22Rv1 (cell line): ENCODE measurements at regions not wholly inside any gene's neighbourhood (a gene's known extent, or its start where the extent isn't known, plus 50 kb on each side); places are given as distances from the start of the nearest gene placed in this dataset.

ENCODE experiments used
- H3K27ac ChIP-seq: fragments of 450-650 bp; 2 replicates; pipeline ENCODE4 v1.5.1; 2017
- ZFX ChIP-seq: fragments of 450-650 bp; IDR thresholded peaks from 2 replicates; pipeline ENCODE4 v1.6.1; 2017; ENCODE audit warnings: antibody characterized with exemption, borderline replicate concordance
- TF ChIP-seq, protein P1 (sequence below): fragments of 450-650 bp; IDR thresholded peaks from 2 replicates; pipeline ENCODE4 v1.5.1; 2017; ENCODE audit warnings: mild to moderate bottlenecking

GRCh38 chr7:68433462-68434070 lies 1164.7 kb upstream of the AUTS2 start:
- no peak overlapping the region for H3K27ac ChIP-seq
- no peak for TF ChIP-seq ZFX
- TF ChIP-seq, protein P1, sequence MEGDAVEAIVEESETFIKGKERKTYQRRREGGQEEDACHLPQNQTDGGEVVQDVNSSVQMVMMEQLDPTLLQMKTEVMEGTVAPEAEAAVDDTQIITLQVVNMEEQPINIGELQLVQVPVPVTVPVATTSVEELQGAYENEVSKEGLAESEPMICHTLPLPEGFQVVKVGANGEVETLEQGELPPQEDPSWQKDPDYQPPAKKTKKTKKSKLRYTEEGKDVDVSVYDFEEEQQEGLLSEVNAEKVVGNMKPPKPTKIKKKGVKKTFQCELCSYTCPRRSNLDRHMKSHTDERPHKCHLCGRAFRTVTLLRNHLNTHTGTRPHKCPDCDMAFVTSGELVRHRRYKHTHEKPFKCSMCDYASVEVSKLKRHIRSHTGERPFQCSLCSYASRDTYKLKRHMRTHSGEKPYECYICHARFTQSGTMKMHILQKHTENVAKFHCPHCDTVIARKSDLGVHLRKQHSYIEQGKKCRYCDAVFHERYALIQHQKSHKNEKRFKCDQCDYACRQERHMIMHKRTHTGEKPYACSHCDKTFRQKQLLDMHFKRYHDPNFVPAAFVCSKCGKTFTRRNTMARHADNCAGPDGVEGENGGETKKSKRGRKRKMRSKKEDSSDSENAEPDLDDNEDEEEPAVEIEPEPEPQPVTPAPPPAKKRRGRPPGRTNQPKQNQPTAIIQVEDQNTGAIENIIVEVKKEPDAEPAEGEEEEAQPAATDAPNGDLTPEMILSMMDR, result no peak

DNA sequence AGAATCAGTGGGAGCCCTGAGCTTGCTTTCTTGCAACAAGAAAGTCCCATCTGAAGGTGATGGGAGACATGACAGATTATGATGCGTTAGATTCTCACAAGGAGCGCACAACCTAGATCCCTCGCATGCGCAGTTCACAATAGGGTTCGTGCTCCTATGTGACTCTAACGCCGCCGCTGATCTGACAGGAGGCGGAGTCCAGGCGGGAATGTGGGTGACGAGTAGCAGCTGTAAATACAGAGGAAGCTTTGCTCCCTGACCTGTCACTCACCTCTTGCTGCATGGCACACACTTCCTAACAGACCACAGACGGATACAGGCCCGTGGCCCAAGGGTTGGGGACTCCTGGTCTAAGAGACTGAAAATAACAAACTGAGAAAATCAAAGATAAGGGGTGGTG lies 1163.4 kb upstream of the AUTS2 start:
- no peak for TF ChIP-seq ZFX
- TF ChIP-seq, protein P1, result no peak
- no peak overlapping the region for H3K27ac ChIP-seq

DNA sequence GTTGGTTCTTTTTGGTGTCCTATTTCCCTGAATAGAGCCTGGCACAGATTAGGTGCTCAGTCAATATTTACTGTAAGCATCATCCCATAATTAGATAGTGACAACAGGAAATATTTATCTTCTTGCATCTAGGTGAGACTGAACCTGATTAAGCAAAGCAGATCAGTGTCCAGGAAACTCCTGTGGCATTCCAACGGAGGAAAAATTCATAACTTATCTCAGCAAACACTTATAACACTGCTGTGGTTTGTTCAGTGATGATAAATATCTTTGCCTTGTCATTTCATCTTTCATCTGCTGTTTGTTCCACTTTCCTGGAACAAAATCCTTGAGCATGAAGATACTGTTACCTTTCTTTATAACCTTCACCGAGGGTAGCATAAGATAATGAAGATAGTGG lies 1160.3 kb upstream of the AUTS2 start:
- no peak for TF ChIP-seq ZFX
- TF ChIP-seq, protein P1, result no peak
- no peak overlapping the region for H3K27ac ChIP-seq

- TF ChIP-seq ZFX, result no peak
- TF ChIP-seq, protein P1, result no peak
- H3K27ac ChIP-seq, result no peak overlapping the region
These were observed 1159.5 kb upstream of the AUTS2 start for GRCh38 chr7:68438811-68439210.

- TF ChIP-seq ZFX, result no peak
- TF ChIP-seq, protein P1, result no peak
- no peak overlapping the region for H3K27ac ChIP-seq
These were observed 1158.4 kb upstream of the AUTS2 start for GRCh38 chr7:68439897-68440296.

GRCh38 chr7:68440866-68441265 lies 1157.4 kb upstream of the AUTS2 start:
- no peak overlapping the region for H3K27ac ChIP-seq
- no peak for TF ChIP-seq ZFX
- TF ChIP-seq, protein P1, result no peak

DNA sequence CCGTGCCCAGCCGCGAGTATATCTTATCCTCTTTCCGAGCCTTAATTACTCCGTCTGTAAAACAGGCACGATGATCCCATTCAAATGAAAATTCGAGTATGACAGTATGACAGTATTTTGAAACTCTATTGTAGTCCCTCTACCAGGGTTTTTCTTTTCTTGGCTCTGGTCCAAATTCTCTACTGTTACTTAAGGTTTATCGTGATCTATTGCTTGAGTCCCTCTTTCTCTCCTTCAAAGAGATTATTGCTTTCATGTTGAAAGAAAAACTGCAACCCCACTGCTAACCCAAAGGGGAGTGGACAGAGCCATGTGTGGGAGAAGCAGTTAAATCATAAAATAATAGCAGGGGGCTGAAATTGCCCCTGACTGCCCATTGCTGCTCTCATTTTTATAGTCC lies 1156.6 kb upstream of the AUTS2 start:
- no peak for TF ChIP-seq ZFX
- TF ChIP-seq, protein P1, result no peak
- no peak overlapping the region for H3K27ac ChIP-seq
